ENCODE measurements at regions not wholly inside any gene's neighbourhood (a gene's known extent, or its start where the extent isn't known, plus 50 kb on each side); places are given as distances from the start of the nearest gene placed in this dataset.

DNA sequence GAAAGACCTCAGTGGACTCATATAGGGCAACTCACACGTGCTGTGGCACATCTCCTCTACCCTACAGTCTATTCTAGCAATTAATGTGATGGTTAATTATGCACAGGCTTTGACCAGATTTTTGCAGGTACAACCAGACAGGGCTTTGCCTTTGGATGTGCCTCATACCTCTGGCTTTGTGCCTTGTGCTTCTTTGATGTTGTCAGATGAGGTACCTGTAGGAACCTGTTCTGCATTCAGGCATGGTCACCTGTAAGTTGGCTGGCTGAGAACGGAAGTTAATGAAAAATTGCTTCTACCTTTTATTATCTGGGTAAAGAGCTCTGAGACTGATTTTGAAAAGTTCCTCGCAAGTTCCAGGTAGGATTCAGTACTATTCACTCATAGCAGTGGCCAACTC, 462.9 kb upstream of the ZFHX3 start:
- DNase-seq, result no peak

DNA sequence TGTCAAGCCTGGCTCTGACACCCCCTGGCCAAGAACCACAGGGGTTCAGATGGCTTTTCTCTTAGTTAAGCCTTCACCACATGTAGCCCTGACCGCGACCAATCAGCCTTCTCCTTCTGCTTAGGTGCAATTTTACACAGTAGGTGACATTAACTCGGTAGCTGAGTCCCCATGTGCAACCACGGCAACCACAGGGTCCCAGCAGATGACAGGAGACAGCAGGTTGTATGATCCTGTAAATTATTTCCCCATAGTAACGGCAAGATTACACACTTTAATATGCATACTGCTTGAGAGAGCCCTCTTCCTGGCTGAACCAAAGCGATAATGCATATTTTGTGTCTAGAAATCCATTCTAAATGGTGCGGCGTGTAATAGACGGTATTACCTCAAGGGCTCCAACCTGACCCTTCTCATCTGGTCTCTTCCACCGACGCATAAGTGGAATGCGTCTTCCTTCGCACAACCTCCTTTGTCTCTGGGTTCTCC, 458.7 kb upstream of the ZFHX3 start:
- no peak for DNase-seq

DNA sequence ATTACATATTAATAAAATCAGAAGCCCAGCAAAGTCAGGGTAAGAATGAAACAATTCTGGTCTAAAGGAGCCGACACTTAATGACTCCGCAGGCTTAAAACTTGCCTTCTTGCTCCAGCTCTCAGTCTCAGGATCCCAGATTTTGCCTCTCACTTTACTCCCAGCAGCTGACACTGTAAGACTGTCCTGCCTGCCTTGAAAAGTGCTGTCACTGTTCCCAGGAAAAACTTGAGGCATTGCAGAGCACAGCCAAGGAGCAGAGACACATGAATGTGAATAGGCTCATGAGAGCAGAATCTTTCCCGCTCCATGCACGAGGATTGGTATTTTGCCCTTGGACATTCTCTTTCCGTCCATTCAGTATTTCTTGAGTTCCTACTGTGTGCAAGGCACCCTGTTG, 457.6 kb upstream of the ZFHX3 start:
- DNase-seq, result no peak

DNA sequence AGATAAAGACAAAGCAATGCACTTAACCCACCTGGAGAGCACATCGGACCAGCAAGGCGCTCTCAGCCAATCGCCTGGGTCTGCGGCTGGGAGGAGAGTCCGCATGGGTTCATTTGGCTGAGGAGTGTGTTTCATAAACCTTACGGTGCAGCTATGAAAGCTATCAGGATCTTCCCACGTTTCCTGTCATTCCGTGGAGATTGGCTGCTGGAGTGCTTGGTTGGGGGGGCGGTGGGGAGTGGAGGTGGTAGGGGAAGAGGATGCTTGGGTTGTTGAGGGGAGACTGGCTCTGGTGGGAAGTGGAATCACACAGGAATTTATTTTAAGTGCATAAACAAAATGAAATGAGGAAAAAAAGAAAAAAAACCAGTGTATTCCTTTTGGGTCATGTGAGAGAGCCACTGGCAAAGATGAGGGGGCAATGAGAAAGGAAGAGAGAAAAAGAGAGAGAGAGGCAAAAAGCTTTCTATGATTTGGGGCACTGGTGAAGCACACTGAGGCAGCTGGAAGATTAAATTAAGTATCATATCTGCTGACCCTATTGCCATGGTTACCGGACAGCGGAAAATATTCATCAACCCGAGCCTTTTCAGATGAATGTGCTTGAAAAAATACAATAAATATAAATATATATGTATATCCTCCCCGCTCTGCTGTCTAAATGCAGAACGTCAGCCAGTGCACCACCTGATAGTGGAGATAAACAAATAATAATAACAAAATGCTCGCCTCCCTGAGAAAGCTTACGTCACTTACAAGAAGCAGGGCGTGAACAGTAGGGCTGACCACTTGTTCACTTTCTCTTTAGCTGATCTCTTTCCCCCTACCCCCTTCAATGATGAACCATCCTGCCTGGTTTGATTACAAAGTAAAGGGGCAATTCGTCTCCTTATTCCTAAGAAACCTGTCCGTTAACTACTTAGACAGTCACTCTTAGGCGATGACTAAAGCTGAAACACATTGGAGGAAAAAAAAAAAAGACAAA, 457.0 kb upstream of the ZFHX3 start:
- DNase-seq, result no peak

DNA sequence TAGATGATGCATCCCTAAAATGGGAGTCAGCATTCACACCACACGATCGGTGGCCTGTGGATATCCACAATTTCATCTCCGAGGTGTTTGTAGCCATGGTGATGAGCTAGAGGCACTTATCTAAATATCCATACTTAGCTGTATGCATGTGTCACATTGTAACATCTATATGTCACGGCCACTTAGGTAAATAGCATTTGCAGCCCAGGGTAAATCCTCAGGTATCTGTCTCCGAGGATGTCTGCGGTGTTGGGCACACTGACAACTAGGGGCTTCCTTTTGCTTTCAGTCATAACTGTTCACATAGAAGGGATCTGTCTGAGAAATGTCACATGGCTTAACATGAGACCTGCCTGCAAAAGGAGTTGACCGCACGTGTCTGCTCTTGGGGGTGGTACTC, 455.2 kb upstream of the ZFHX3 start:
- no peak for DNase-seq

DNA sequence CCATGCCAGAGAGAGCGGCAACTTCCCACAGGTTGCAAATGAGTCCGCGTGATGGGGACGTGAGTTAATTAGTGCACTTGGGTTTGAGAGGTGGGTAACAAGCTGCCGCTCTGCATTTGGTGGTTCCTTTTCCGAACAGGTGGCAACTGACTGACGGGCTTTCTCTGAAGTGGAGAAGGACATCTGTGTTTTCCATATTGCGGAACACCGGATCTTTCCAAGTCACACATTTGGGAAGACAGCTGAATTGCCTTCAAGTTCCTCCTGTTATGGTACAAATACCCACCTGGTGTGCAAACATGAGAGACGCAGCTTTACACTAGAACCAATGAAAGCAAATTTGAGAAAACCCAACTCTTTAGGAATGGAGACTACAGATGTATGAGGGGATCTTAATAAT, 451.3 kb upstream of the ZFHX3 start:
- no peak for DNase-seq

DNA sequence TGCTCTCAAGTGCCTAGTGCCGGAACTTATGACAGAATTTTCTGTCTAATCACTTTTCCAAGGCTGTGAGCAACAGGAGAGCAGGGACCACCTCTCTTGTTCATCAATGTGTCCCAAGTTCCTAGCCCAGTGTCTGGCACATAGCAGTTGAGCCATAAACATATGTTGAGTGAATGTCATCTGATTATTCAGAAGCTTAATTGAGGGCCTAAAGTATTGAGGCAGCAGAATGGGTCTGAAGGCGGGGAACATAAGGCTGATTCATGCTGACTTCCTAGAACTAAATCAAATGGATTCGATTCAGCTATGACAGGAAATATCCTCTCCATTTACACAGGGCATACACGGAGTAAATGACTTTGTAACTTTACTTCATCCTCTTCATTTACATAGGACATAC, 438.0 kb upstream of the ZFHX3 start:
- no peak for DNase-seq

DNA sequence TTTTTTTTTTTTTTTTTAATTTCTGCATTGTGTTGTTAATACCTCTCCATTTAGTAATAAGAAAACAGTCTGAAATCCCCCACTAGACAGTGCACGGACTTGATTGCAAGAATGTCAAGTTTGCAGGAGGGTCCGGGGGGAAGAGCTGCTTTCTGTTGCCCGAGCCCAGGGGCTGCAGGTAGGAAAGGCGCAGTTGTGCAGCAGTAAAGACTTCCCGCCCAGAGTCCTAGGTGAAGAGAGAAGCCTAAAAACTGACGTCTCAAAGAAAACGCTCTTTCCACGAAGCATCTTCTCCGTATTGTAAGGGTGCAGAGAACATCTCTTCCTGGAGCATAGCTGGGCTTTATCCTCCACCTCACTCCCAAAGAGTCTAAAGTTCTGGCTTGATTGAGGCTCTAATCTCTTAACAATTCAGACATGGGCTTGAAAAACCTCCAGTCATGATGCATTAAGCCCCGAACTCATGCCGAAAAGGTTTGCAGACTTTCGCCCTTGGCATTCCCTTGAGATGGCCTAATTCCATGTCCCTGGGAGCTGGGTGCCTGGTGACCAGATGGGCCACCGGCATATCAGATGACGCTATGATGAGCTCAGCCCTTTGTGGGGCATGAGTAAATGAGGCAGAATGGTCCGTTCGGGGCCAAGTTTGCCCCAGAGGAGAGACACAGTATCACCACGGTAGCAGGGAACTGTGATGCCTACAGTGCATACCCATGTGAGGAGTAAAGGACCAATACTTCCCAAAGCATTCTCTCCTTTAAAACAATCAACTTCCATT, 436.2 kb upstream of the ZFHX3 start:
- no peak for DNase-seq

DNA sequence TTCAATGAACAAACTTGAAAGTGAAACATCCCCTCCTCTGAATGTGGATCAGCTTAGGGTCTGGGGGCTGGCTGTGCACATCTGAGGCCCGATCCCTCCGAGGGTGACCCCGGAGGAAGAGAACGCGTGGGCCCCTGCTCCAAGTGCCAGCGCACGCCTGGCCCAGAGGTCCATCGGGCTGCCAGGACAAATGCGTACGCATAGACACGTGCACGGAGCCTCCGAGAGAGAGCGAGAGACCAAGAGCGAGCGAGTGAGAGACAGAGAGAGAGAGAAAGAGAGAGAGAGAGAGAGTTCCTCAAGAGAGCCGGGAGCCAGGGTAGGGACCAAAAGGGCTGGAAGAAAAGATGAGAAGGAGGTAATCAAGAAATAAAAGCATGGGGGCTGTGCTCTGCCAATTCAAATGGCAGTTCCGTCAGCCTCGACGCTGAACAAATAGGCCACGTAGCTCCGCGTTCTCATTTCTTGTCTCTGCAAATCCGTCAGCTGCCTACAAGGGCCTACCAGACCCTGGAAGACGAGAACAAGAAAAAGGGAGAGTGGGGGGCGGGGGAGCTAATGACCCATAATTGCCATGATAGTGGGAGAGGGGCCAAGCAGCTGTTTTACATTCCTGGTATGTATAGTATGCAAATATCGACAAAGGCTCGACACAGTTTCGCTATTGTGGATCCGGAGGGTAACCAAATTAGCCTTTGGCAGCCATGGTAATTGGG, 435.3 kb upstream of the ZFHX3 start:
- DNase-seq, result peak; percentile 87

DNA sequence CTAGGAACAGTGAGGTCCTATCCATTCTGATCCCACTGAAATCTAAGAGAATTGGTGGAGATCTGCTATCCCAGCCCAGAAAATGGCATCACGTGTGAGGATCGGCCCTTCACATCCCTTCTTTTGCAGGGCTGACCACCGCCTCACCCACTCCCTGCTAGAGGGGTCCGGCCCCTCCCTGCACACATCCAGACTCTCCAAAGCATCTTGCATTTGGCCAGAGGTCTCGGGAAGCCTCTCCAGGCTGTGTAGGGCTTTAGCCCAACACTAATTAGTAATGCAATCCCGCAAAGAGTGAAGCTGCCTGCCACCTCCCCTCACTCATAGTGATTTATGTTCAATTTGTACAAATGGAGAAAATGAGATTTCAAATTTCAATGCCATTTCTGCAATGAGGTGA, 434.4 kb upstream of the ZFHX3 start:
- DNase-seq, result no peak

DNA sequence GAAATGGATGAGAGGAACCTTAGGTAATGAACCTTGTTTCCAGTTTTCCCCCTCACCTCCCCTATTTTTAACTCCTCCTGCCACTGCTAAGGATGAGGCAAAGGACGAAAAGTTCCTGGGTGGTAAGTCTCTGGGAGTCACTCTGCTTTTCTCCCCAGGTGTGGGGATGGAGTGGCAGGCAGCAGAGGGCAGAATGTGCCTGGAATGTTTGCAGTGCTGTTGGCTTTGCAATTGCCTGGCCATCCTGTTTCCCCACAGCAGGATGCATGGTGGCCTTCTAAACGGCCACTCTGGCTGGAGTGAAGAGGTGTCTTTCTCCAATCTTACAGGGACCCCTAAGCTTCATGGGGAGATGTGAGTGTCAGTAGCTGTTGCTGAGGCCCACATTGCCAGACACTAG, 432.5 kb upstream of the ZFHX3 start:
- no peak for DNase-seq

DNA sequence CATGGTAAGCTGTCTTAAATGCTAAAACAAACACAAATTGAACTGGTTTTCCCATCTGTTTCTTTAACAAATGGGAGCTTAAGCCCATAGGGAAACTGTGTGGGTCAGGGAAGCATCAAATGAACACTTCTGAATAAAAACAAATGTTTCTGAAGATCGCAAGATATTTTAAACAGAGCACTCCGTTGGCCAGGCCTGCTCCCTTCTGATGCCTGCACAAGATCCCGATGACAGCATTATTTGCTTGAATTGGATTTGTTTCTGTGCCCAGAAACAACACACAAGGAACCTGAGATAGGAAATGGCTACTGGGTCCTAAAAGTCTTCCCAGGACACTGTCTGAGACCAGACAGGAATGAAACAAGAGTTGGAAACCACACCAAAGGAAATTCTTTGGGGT, 425.8 kb upstream of the ZFHX3 start:
- no peak for DNase-seq

DNA sequence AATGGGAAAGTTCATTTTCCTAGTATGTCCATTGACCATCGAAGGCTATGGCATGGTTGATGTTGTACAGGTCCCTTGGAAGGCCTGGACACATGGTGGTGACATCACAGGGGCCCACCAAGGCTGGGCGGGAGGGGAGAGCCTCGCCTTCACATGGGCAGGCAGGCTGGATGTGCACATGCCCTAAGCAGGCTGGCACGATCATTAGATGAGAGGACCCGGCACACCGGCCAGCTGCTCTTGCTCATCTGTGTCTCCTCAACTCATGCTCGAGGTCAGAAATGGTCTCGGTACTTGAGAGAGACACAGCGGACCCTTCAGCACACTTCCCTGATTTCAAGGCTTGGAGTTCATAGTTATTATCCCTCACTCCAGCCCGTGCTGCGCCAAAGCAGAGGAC, 416.9 kb upstream of the ZFHX3 start:
- DNase-seq, result no peak

DNA sequence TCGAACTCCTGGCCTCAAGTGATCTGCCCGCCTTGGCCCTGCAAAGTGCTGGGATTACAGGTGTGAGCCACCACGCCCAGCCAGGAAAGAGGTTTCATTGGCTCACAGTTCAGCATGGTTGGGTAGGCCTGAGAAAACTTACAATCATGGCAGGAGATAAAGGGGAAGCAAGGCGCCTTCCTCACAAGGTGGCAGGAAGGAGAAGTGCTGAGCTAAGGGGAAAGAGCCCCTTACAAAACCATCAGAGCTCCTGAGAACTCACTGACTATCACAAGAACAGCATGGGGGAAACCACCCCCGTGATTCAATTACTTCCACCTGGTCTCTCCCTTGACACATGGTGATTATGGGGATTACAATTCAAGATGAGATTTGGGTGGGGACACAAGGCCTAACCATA, 411.7 kb upstream of the ZFHX3 start:
- no peak for DNase-seq

DNA sequence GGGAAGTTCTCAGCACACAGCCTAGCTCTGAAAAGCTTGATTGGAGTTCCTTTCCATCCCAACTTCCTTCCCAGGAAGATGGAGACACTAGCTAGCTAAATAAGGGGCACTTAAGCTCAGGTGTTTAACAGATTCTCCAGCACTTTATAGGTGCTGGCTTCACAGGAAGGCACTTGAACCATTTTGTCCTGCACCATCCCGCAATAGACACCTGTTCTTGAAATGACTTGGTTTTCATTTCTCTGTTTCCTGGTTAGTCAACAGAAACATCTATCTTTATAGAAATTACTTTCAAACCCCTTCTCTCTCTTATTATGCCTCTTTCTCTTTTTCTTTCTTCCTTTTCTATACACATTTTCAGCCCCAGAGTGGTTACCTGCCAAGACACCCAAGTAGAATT, 409.9 kb upstream of the ZFHX3 start:
- DNase-seq, result no peak

DNA sequence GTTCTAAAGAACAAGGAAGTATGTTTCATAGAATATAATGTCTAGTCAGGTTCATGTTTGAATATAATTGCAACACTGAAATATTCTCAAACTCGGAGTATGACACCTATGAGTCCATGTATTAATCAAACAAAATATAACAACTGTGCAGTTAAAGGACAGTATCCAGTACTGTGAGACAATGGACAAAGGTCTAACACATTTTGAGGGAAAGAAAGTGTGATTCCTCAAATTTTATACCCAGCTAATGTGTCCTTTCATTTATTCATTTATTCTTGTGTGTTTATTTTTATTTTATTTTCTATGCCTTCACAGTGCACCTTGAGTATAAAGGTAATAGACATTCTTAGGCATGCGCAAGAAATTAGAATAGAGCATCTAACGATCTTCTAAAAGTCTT, 401.0 kb upstream of the ZFHX3 start:
- no peak for DNase-seq

DNA sequence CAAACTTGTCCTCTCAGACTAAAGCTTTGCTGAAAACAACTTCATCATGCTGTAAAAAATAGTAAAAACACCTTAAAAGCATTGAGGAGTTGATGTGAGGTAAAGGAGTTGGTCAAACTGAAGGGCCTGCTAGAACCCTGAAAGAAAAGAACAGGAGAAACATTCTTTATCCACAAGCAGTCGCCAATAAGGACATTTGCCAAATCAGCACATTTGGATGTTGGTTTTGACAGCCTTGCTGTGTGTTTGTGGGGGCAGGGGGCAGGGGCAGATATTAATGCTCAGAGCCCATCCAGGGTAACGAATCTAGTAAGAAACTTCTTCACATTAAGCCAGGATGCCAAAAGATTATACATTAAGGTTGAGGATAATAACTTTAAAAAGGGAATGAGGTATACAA, 399.9 kb upstream of the ZFHX3 start:
- no peak for DNase-seq

DNA sequence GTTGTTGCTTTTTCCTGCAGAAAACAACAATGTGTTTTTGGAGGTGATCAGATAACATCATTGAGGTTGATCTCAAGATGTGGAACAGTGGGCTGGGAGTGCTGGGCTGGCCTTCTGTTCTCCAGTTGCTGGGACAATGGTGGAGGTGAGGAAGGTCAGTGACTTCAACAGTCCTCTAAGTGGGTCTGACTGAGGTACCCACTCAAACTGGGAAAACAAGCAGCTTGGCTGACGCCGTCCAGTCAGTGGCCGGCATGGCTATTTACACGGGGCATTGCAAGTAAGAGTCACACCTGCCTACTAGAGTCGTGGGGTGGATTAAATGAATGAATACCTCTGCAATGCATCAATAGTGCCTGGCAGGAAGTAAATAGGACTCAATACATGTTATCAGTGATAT, 386.7 kb upstream of the ZFHX3 start:
- DNase-seq, result no peak

DNA sequence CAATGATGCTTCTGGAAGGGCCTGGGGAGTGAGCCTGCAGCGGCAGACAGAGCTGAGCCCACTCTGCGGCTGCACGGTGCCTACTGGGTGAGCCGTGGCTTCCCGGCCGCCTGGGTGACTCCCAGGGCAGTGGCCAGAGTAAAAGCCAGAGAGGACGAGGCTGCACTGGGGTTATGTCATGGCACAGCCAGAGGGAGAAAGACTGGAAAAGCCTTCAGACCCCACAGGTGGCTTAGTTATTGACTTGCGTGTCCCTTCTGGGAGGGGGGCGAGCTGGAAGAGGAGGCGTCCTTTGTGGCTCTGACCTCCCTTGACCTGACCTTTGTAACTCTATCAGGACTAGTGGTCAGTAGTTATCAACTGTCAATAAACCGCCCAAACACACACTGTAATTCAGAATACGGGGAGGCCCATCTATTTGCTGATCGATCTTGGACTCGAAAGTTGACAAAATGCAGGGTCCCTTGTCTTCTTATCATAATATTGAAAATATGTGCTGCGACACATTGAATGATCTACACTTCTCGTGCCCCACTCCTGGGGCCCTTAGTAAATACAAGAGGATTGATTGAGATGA, 385.9 kb upstream of the ZFHX3 start:
- DNase-seq, result no peak

DNA sequence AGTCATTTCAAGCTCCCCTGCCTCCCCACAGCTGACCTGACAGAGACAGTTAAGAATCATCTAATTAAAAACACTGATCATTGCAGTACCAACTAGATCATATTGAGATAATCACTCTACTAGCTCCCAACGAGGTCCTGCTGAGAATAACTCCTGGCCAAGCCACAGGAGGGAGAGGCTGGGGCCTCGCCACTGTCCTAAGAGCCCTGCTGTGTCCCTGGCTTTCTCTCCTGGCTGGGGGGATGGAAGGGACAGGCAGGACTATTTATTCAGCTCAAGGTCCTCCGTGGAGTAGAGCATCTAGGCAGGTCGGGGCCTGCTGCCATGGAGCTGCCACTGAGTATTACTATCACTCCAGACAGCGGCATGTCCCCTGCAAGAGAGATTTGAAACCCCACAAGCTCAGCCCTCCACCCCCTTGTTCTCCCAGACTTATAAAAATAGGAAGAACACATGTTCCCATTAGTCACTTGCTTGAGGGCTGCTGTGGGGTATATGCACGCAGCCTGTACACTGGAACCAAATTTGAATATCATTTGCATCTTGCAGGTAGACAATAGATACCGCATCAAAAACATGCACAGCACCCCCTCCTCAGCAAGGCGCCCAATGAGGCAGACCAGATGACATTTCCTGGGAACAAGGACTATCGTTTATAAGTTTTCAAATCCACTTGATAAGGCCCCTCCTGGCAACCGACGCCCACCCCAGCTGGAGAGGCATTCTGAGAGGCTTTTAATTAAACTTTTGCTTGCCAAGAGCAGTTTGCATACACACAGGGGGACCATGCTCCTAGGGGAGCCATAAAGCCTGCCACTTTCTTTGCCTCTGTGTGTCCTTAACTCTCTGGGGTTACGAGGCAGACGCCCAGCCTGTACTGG, 385.2 kb upstream of the ZFHX3 start:
- peak; percentile 74 for DNase-seq

DNA sequence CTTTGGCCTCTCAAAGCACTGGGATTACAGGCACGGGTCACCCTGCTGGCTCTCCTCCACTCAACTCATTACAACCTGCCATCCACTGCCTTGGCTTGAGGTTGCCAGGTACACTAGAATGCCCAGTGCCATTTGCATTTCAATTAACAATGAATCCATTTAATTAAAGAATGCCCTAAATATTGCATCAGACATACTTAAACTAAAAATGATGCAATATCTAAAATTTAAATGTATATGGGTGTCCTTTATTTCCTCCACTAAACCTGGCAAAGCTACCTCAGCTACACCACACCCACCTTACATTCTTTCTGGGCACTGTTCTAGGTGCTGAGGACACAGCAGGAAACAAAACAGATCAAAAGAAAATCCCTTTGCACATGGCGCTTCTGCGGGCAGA, 382.2 kb upstream of the ZFHX3 start:
- no peak for DNase-seq

DNA sequence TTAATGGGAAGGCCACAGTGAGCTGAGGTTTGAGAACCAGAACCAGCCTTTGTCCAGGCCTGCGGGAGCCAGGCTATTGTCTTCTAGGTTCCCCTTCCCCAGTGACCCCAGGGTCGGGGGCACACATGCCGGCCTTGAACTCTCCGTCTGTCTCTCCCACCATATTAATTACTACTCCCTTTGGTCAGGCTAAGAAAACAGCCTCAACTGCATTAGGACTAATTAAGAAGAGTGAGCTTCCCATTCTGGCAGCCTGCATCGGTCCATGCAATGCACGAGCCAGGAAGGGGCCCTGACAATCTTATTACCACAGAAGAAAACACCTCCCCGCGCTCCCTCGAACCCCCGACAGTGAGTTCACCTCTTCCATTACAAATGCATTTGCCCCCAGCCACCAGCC, 380.2 kb upstream of the ZFHX3 start:
- DNase-seq, result no peak

All from NCI-H1048 (cell line).